Activated CD8-positive, alpha-beta memory T cell treated with anti-CD3 and anti-CD28 coated beads, Interleukin-2, amount 50 U/mL, for 24 hours (primary cell): ENCODE measurements at regions not wholly inside any gene's neighbourhood (a gene's known extent, or its start where the extent isn't known, plus 50 kb on each side); places are given as distances from the start of the nearest gene placed in this dataset.

Source experiments
- DNase-seq: peaks from one replicate; pipeline ENCODE4 v3.0.0-alpha.2; 2020; ENCODE audit errors: extremely low read depth

- no peak for DNase-seq
Observed at GRCh38 chr18:37662546-37663339, 97.1 kb upstream of the CELF4 start.

- DNase-seq, result no peak
Observed at GRCh38 chr18:37662099-37662498, 96.5 kb upstream of the CELF4 start.

GRCh38 chr18:37661478-37661877 lies 95.9 kb upstream of the CELF4 start:
- no peak for DNase-seq

- no peak for DNase-seq
Observed at GRCh38 chr18:37661061-37661460, 95.5 kb upstream of the CELF4 start.

GRCh38 chr18:37660658-37661057 lies 95.1 kb upstream of the CELF4 start:
- DNase-seq, result no peak

GRCh38 chr18:37659906-37660305 lies 94.3 kb upstream of the CELF4 start:
- no peak for DNase-seq

GRCh38 chr18:37658894-37659293 lies 93.3 kb upstream of the CELF4 start:
- DNase-seq, result no peak

GRCh38 chr18:37657493-37657892 lies 91.9 kb upstream of the CELF4 start:
- DNase-seq, result no peak

GRCh38 chr18:37654731-37655369 lies 89.3 kb upstream of the CELF4 start:
- no peak for DNase-seq

GRCh38 chr18:37654034-37654433 lies 88.4 kb upstream of the CELF4 start:
- no peak for DNase-seq

GRCh38 chr18:37653618-37654017 lies 88.0 kb upstream of the CELF4 start:
- no peak for DNase-seq

- no peak for DNase-seq
Observed at GRCh38 chr18:37649930-37650329, 84.3 kb upstream of the CELF4 start.

- no peak for DNase-seq
Observed at GRCh38 chr18:37649416-37649815, 83.8 kb upstream of the CELF4 start.

- no peak for DNase-seq
Observed at GRCh38 chr18:37641573-37641972, 76.0 kb upstream of the CELF4 start.

- DNase-seq, result no peak
Observed at GRCh38 chr18:37640504-37640903, 74.9 kb upstream of the CELF4 start.

- DNase-seq, result no peak
Observed at GRCh38 chr18:37639846-37640245, 74.2 kb upstream of the CELF4 start.

GRCh38 chr18:37637478-37637850 lies 71.9 kb upstream of the CELF4 start:
- DNase-seq, result no peak

GRCh38 chr18:37636831-37637477 lies 71.4 kb upstream of the CELF4 start:
- DNase-seq, result no peak

- no peak for DNase-seq
Observed at GRCh38 chr18:37634516-37634915, 68.9 kb upstream of the CELF4 start.

GRCh38 chr18:37631422-37631821 lies 65.8 kb upstream of the CELF4 start:
- DNase-seq, result no peak

GRCh38 chr18:37630334-37630733 lies 64.7 kb upstream of the CELF4 start:
- no peak for DNase-seq

GRCh38 chr18:37628470-37629220 lies 63.0 kb upstream of the CELF4 start:
- no peak for DNase-seq
